H1 (cell line): ENCODE measurements at regions not wholly inside any gene's neighbourhood (a gene's known extent, or its start where the extent isn't known, plus 50 kb on each side); places are given as distances from the start of the nearest gene placed in this dataset.

Source experiments
- CTCF ChIA-PET: fragments of 300-600 bp; sonication (Branson Sonifier 250); formaldehyde crosslinking; loops from one replicate; lab custom pipeline; 2021; ENCODE audit not compliant: partially characterized antibody; lab: Charles Lee
- POLR2A ChIA-PET: fragments of 300-600 bp; sonication (Branson Sonifier 250); formaldehyde crosslinking; loops from one replicate; lab custom pipeline; 2021; ENCODE audit warnings: inconsistent platforms; ENCODE audit not compliant: partially characterized antibody; lab: Charles Lee
- DNase-seq, 2 experiments: peaks; one replicate each; pipeline versions ENCODE4 v3.0.0 to v3.0.0-alpha.2; 2010 to 2022; ENCODE audit warnings: low spot score in 2 of 2, low read depth in 1 of 2, mixed read lengths in 1 of 2
- FAIRE-seq: peaks from 2 replicates; lab custom pipeline; 2011; peaks lifted over from hg19 to GRCh38; lab: Jason Lieb, UNC
- H2AFZ ChIP-seq: 2 replicates; pipeline ENCODE4 v1.8.1; 2012; ENCODE audit warnings: low read length, inconsistent platforms
- H2AK5ac ChIP-seq: 2 replicates; pipeline ENCODE4 v1.6.1; 2013; ENCODE audit warnings: low read depth, low read length
- H2BK120ac ChIP-seq: replicated peaks from 2 replicates; pipeline ENCODE3; 2013; ENCODE audit warnings: low read depth, low read length, inconsistent platforms
- H2BK12ac ChIP-seq: 2 replicates; pipeline ENCODE4 v1.6.1; 2013; ENCODE audit warnings: low read depth, low read length
- H2BK15ac ChIP-seq: 2 replicates; pipeline ENCODE4 v1.6.1; 2013; ENCODE audit warnings: low read length
- H2BK20ac ChIP-seq: 2 replicates; pipeline ENCODE4 v1.6.1; 2013; ENCODE audit warnings: low read length
- H2BK5ac ChIP-seq: 2 replicates; pipeline ENCODE4 v1.6.1; 2013; ENCODE audit warnings: low read depth, low read length
- H3K14ac ChIP-seq: 2 replicates; pipeline ENCODE4 v1.6.1; 2013; ENCODE audit warnings: inconsistent platforms; ENCODE audit not compliant: insufficient read length
- H3K18ac ChIP-seq: 2 replicates; pipeline ENCODE4 v1.6.1; 2013; ENCODE audit warnings: low read length; ENCODE audit errors: extremely low read depth
- H3K23ac ChIP-seq: 2 replicates; pipeline ENCODE4 v1.6.1; 2013; ENCODE audit warnings: inconsistent platforms; ENCODE audit not compliant: insufficient read length
- H3K23me2 ChIP-seq: 2 replicates; pipeline ENCODE4 v1.6.1; 2013; ENCODE audit warnings: low read depth, low read length
- H3K27ac ChIP-seq: 2 replicates; pipeline ENCODE4 v1.6.1; 2011; ENCODE audit warnings: low read depth, low read length, inconsistent platforms
- H3K27me3 ChIP-seq, 4 experiments: replicated peaks in 1 of 4; 1 replicate in 1 of 4; 2 replicates in 3 of 4; pipeline versions ENCODE4 v1.6.1 to v1.8.1; 2011 to 2013; ENCODE audit warnings: low read length in 3 of 4, mild to moderate bottlenecking in 3 of 4, inconsistent platforms in 2 of 4, mixed read lengths in 2 of 4, moderate library complexity in 1 of 4; ENCODE audit not compliant: control insufficient read depth in 3 of 4, insufficient read depth in 3 of 4; ENCODE audit errors: extremely low read depth in 1 of 4
- H3K36me3 ChIP-seq, 4 experiments: 2 replicates each; pipeline versions ENCODE4 v1.6.1 to v1.8.1; 2011 to 2013; ENCODE audit warnings: mild to moderate bottlenecking in 4 of 4, low read length in 3 of 4, moderate library complexity in 2 of 4, control low read depth in 1 of 4, inconsistent platforms in 1 of 4; ENCODE audit not compliant: insufficient read depth in 4 of 4, control insufficient read depth in 2 of 4
- H3K4ac ChIP-seq: replicated peaks from 2 replicates; pipeline ENCODE3; 2013; ENCODE audit warnings: low read length, low read depth, mixed read lengths, inconsistent platforms; ENCODE audit not compliant: insufficient read length
- H3K4me1 ChIP-seq, 4 experiments: replicated peaks in 1 of 4; 1 replicate in 1 of 4; 2 replicates in 3 of 4; pipeline versions ENCODE4 v1.6.1 to v1.8.1; 2011 to 2013; ENCODE audit warnings: low read length in 3 of 4, inconsistent platforms in 2 of 4, mixed read lengths in 1 of 4; ENCODE audit not compliant: insufficient read depth in 4 of 4, control insufficient read depth in 3 of 4
- H3K4me2 ChIP-seq, 2 experiments: 2 replicates each; pipeline versions ENCODE4 v1.6.1 to v1.8.1; 2011 to 2013; ENCODE audit warnings: low read depth in 2 of 2, low read length in 2 of 2, control low read depth in 1 of 2, inconsistent platforms in 1 of 2, mild to moderate bottlenecking in 1 of 2; ENCODE audit not compliant: insufficient read depth in 1 of 2
- H3K4me3 ChIP-seq, 4 experiments: fragments of 200-600, 300-600 bp in 1 of 4; sonication (generic), shearing (Covaris generic), sonication (Bioruptor Twin) in 1 of 4; 2 replicates each; pipeline versions ENCODE4 v1.5.1 to v1.8.1; 2011 to 2016; ENCODE audit warnings: low read length in 4 of 4, low read depth in 3 of 4, control low read depth in 2 of 4, inconsistent platforms in 2 of 4, mild to moderate bottlenecking in 2 of 4, mixed read lengths in 1 of 4, moderate library complexity in 1 of 4; ENCODE audit not compliant: insufficient read depth in 2 of 4; ENCODE audit errors: extremely low read depth in 1 of 4
- H3K56ac ChIP-seq: replicated peaks from 2 replicates; pipeline ENCODE3; 2013; ENCODE audit warnings: low read depth, mild to moderate bottlenecking, mixed read lengths, low read length, inconsistent platforms; ENCODE audit not compliant: insufficient read length
- H3K79me1 ChIP-seq: 2 replicates; pipeline ENCODE4 v1.6.1; 2013; ENCODE audit warnings: low read depth, low read length, control low read depth
- H3K79me2 ChIP-seq, 2 experiments: 2 replicates each; pipeline versions ENCODE4 v1.6.1 to v1.8.1; 2012 to 2013; ENCODE audit warnings: low read length in 2 of 2, mild to moderate bottlenecking in 2 of 2, inconsistent platforms in 1 of 2; ENCODE audit not compliant: insufficient read depth in 2 of 2, control insufficient read depth in 1 of 2
- H3K9ac ChIP-seq, 4 experiments: replicated peaks in 1 of 4; 1 replicate in 1 of 4; 2 replicates in 3 of 4; pipeline versions ENCODE4 v1.6.1 to v1.8.1; 2011 to 2013; ENCODE audit warnings: low read depth in 3 of 4, low read length in 3 of 4, control low read depth in 2 of 4, mild to moderate bottlenecking in 2 of 4, moderate library complexity in 2 of 4, inconsistent platforms in 1 of 4; ENCODE audit errors: extremely low read depth in 1 of 4
- H3K9me3 ChIP-seq, 2 experiments: 2 replicates each; pipeline versions ENCODE4 v1.6.1 to v1.8.1; 2012 to 2013; ENCODE audit warnings: mild to moderate bottlenecking in 2 of 2, moderate library complexity in 2 of 2, control low read depth in 1 of 2, inconsistent platforms in 1 of 2, low read depth in 1 of 2, low read length in 1 of 2, mixed read lengths in 1 of 2; ENCODE audit not compliant: insufficient read depth in 2 of 2
- H4K20me1 ChIP-seq, 2 experiments: replicated peaks in 1 of 2; 2 replicates each; pipeline versions ENCODE3 to v1.8.1; 2011 to 2013; ENCODE audit warnings: inconsistent platforms in 2 of 2, low read length in 2 of 2, mild to moderate bottlenecking in 1 of 2; ENCODE audit not compliant: insufficient read depth in 2 of 2, control insufficient read depth in 1 of 2
- H4K5ac ChIP-seq: 2 replicates; pipeline ENCODE4 v1.6.1; 2013; ENCODE audit warnings: low read length, low read depth, mixed read lengths, inconsistent platforms; ENCODE audit not compliant: insufficient read length
- H4K8ac ChIP-seq: 2 replicates; pipeline ENCODE4 v1.8.0; 2013; ENCODE audit warnings: mild to moderate bottlenecking, moderate library complexity, low read length, inconsistent platforms; ENCODE audit not compliant: insufficient read depth; ENCODE audit errors: extremely low read depth
- H4K91ac ChIP-seq: replicated peaks from 2 replicates; pipeline ENCODE3; 2013; ENCODE audit warnings: low read length, mixed read lengths, inconsistent platforms; ENCODE audit not compliant: insufficient read length
- ASH2L ChIP-seq: fragments of 200-600, 300-600 bp; sonication (generic); IDR thresholded peaks from one replicate; pipeline ENCODE4 v1.7.1; 2017; ENCODE audit warnings: low read length
- CREB1 ChIP-seq: IDR thresholded peaks from 2 replicates; pipeline ENCODE4 v1.6.1; 2012; ENCODE audit warnings: inconsistent platforms
- CTBP2 ChIP-seq: IDR thresholded peaks from 2 replicates; pipeline ENCODE4 v1.7.0; 2011; ENCODE audit warnings: borderline replicate concordance, mild to moderate bottlenecking, moderate library complexity, mixed read lengths, low read length; ENCODE audit not compliant: insufficient read depth, insufficient read length
- E2F6 ChIP-seq: IDR thresholded peaks from 2 replicates; pipeline ENCODE4 v1.6.1; 2012; ENCODE audit warnings: inconsistent platforms
- EP300 ChIP-seq, 2 experiments: IDR thresholded peaks; 1 replicate in 1 of 2; 2 replicates in 1 of 2; pipeline ENCODE4 v1.6.1; 2011 to 2012; ENCODE audit warnings: low read depth in 2 of 2, low read length in 2 of 2, mild to moderate bottlenecking in 2 of 2, borderline replicate concordance in 1 of 2, inconsistent platforms in 1 of 2, moderate library complexity in 1 of 2
- GTF2F1 ChIP-seq: IDR thresholded peaks from 2 replicates; pipeline ENCODE4 v1.6.1; 2012; ENCODE audit warnings: low read depth, low read length, improper control_type of control experiment, borderline replicate concordance
- NANOG ChIP-seq: IDR thresholded peaks from 2 replicates; pipeline ENCODE4 v1.6.1; 2011; ENCODE audit warnings: low read length, low read depth, mild to moderate bottlenecking, inconsistent platforms; ENCODE audit not compliant: insufficient read depth, poor library complexity, severe bottlenecking
- POLR2A ChIP-seq, 2 experiments: IDR thresholded peaks; 1 replicate in 1 of 2; 2 replicates in 1 of 2; pipeline ENCODE4 v1.6.1; 2011; ENCODE audit warnings: low read depth in 2 of 2, low read length in 2 of 2, mild to moderate bottlenecking in 2 of 2; ENCODE audit errors: control extremely low read depth in 1 of 2
- POLR2AphosphoS5 ChIP-seq: IDR thresholded peaks from 2 replicates; pipeline ENCODE4 v1.6.1; 2011; ENCODE audit warnings: low read depth, low read length
- SIRT6 ChIP-seq: IDR thresholded peaks from one replicate; pipeline ENCODE4 v1.7.1; 2012; ENCODE audit warnings: low read length, inconsistent platforms
- WGBS, 2 experiments: shearing (Covaris generic) in 1 of 2; methylation state at CpG; one replicate each; pipeline versions ENCODE4 v1.1.6 to v1.1.7; 2013 to 2015; ENCODE audit warnings: low lambda C conversion rate in 2 of 2, mixed read lengths in 2 of 2, inconsistent platforms in 1 of 2, low coverage in 1 of 2, missing lambda C conversion rate in 1 of 2; ENCODE audit not compliant: insufficient replicate concordance in 2 of 2, insufficient coverage in 1 of 2, insufficient read length in 1 of 2; ENCODE audit errors: extremely low coverage in 1 of 2, missing lambda C conversion rate in 1 of 2; 5-methylcytosine and 5-hydroxymethylcytosine counted together

DNA sequence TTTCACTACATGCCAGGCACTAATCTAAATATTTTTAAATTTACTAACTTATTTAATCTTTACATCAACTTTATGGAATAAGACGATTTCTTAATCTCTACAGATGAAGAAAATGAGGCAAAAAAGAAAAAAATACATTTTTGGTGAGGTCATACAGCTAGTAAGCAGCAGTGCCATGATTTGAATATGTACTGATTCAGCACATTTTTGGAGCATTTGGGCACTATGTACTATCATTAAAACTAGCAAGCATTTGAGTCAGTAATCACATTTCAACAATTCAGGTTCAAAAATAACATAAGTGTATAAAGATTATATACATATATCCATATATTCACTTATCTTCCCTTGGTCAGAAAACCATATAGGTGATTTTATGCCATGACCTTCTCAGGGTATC is 124.4 kb upstream of the TMTC1 start:
- no peaks in the 10 kb centered on the region for H4K20me1 ChIP-seq
- CTCF ChIA-PET, result no interaction called here
- no peak overlapping the region for H2BK15ac ChIP-seq

More for the DNA sequence above, 124.4 kb upstream of the TMTC1 start:
- Histone ChIP-seq H3K56ac (no peak overlapping the region), H3K79me1 (no peaks in the 10 kb centered on the region), H3K79me2 (no peaks in the 10 kb centered on the region), H2BK20ac (no peak overlapping the region), H3K23ac (no peak overlapping the region), H3K4me3 (no peak overlapping the region), H3K4me2 (no peak overlapping the region), H2BK12ac (no peak overlapping the region), H2AFZ (no peak overlapping the region), H3K4ac (no peak overlapping the region), H3K4me1 (no peaks in the 10 kb centered on the region), H4K91ac (no peak overlapping the region), H3K36me3 (no peaks in the 10 kb centered on the region), H3K9me3 (peaks cover 0 to 7% of the 10 kb centered on the region in 2 experiments; a peak in 1 of 4 replicates), H3K27ac (no peak overlapping the region), H4K8ac (no peak overlapping the region), H3K27me3 (no peaks in the 10 kb centered on the region), H3K18ac (no peak overlapping the region), H4K5ac (no peak overlapping the region), H3K14ac (no peak overlapping the region), H2BK5ac (no peak overlapping the region), H3K9ac (no peak overlapping the region), H2AK5ac (no peak overlapping the region), H2BK120ac (no peak overlapping the region), H3K23me2 (no peaks in the 10 kb centered on the region)
- FAIRE-seq (no peak), DNase-seq (no peak)
- POLR2A ChIA-PET, result no interaction called here
- 88% methylated on average over 1 of the region's 1 CpG; no CpG with 5 or more reads in 1 of the 2 experiments for WGBS, 2 experiments
- no peak for TF ChIP-seq POLR2A (IDR thresholded peaks at IDR 0.05; ENCODE audit: control extremely low read depth in 1 of 2, low read depth in 2 of 2, low read length in 2 of 2)
- no peak for TF ChIP-seq GTF2F1
- TF ChIP-seq SIRT6, result no peak
- TF ChIP-seq POLR2AphosphoS5, result no peak
- no peak for TF ChIP-seq EP300 (IDR thresholded peaks at IDR 0.05; ENCODE audit: borderline replicate concordance in 1 of 2, low read depth in 2 of 2, low read length in 2 of 2)
- no peak for TF ChIP-seq E2F6
- TF ChIP-seq ASH2L, result no peak
- no peak for TF ChIP-seq CTBP2
- TF ChIP-seq NANOG, result no peak
- no peak for TF ChIP-seq CREB1
